B cell (primary cell): ENCODE measurements at regions not wholly inside any gene's neighbourhood (a gene's known extent, or its start where the extent isn't known, plus 50 kb on each side); places are given as distances from the start of the nearest gene placed in this dataset.

Source experiments
- ATAC-seq: fragments of 200-7000 bp; cut with Tn5 transposase; one replicate; pipeline ENCODE4 v1.10.0; 2021; ENCODE audit warnings: low read depth, mild to moderate bottlenecking, moderate number of reproducible peaks, moderate library complexity
- CTCF ChIA-PET: fragments of 350-600 bp; sonication (Branson Sonifier 250); formaldehyde crosslinking; loops from one replicate; lab custom pipeline; 2021; ENCODE audit warnings: antibody characterized with exemption, inconsistent platforms; lab: Charles Lee
- POLR2A ChIA-PET: fragments of 350-600 bp; sonication (Branson Sonifier 250); formaldehyde crosslinking; loops from one replicate; lab custom pipeline; 2021; ENCODE audit warnings: antibody characterized with exemption; lab: Charles Lee
- DNase-seq: peaks from one replicate; pipeline ENCODE4 v3.0.0; 2013
- H2AFZ ChIP-seq: 2 replicates; pipeline ENCODE4 v1.6.1; 2012; ENCODE audit warnings: mild to moderate bottlenecking, low read depth, low read length; ENCODE audit not compliant: insufficient read depth, poor library complexity, severe bottlenecking
- H3K27ac ChIP-seq, 2 donors: 1 replicate in 1 of 2; 2 replicates in 1 of 2; pipeline ENCODE4 v1.5.1; 2012 to 2013; ENCODE audit warnings: low read length in 2 of 2, mild to moderate bottlenecking in 2 of 2, moderate library complexity in 1 of 2
- H3K27me3 ChIP-seq, 4 experiments: fragments of 200-600 bp in 1 of 4; sonication (generic) in 1 of 4; replicated peaks in 1 of 4; 1 replicate in 2 of 4; 2 replicates in 2 of 4; pipeline versions ENCODE4 v1.6.1 to v1.7.0; 2013 to 2016; ENCODE audit warnings: low read length in 3 of 4, mild to moderate bottlenecking in 2 of 4, mixed read lengths in 1 of 4, moderate library complexity in 1 of 4; ENCODE audit not compliant: insufficient read depth in 4 of 4, control insufficient read depth in 3 of 4; ENCODE audit errors: control extremely low read depth in 1 of 4
- H3K36me3 ChIP-seq, 2 experiments: replicated peaks in 1 of 2; 1 replicate in 1 of 2; 2 replicates in 1 of 2; pipeline versions ENCODE4 v1.6.1 to v1.7.1; 2013; ENCODE audit warnings: low read length in 1 of 2; ENCODE audit not compliant: insufficient read depth in 2 of 2, control insufficient read depth in 1 of 2; ENCODE audit errors: control extremely low read depth in 1 of 2, extremely low read depth in 1 of 2
- H3K4me1 ChIP-seq, 2 donors: fragments of 200-600 bp in 1 of 2; sonication (generic) in 1 of 2; 1 replicate in 1 of 2; 2 replicates in 1 of 2; pipeline versions ENCODE4 v1.5.1 to v1.6.1; 2013 to 2017; ENCODE audit warnings: low read length in 2 of 2; ENCODE audit not compliant: control insufficient read depth in 2 of 2, insufficient read depth in 2 of 2
- H3K4me2 ChIP-seq: replicated peaks from 2 replicates; pipeline ENCODE3; 2012; ENCODE audit warnings: mild to moderate bottlenecking, low read depth, low read length; ENCODE audit not compliant: poor library complexity, severe bottlenecking
- H3K4me3 ChIP-seq, 5 experiments: fragments of 200-600 bp in 1 of 5; sonication (generic) in 1 of 5; 1 replicate in 3 of 5; 2 replicates in 2 of 5; pipeline versions ENCODE4 v1.5.1 to v1.7.0; 2011 to 2016; ENCODE audit warnings: low read length in 4 of 5, mild to moderate bottlenecking in 4 of 5, low read depth in 2 of 5, control low read depth in 1 of 5, moderate library complexity in 1 of 5; ENCODE audit not compliant: insufficient read depth in 1 of 5; ENCODE audit errors: control extremely low read depth in 1 of 5, extremely low read depth in 1 of 5
- H3K79me2 ChIP-seq: fragments of 200-600 bp; sonication (generic); one replicate; pipeline ENCODE4 v1.6.0; 2016; ENCODE audit warnings: low read length; ENCODE audit not compliant: control insufficient read depth, insufficient read depth
- H3K9ac ChIP-seq: fragments of 200-600 bp; sonication (generic); 2 replicates; pipeline ENCODE4 v1.6.1; 2017; ENCODE audit warnings: mild to moderate bottlenecking, low read length, moderate library complexity
- H3K9me3 ChIP-seq, 3 donors: one replicate each; pipeline versions ENCODE4 v1.6.1 to v1.7.1; 2013; ENCODE audit warnings: low read length in 2 of 3; ENCODE audit not compliant: control insufficient read depth in 2 of 3, insufficient read depth in 1 of 3; ENCODE audit errors: control extremely low read depth in 1 of 3
- H4K20me1 ChIP-seq: 2 replicates; pipeline ENCODE4 v1.6.0; 2012; ENCODE audit warnings: mild to moderate bottlenecking, low read length; ENCODE audit not compliant: insufficient read depth, control insufficient read depth, poor library complexity, severe bottlenecking
- H3K27ac Mint-ChIP-seq: one replicate; pipeline ENCODE4 v1.8.0; 2021; ENCODE audit warnings: mixed read lengths
- H3K27me3 Mint-ChIP-seq: one replicate; pipeline ENCODE4 v1.8.0; 2021; ENCODE audit warnings: mixed read lengths
- H3K4me1 Mint-ChIP-seq: one replicate; pipeline ENCODE4 v1.8.0; 2021; ENCODE audit warnings: mixed read lengths
- H3K4me3 Mint-ChIP-seq: one replicate; pipeline ENCODE4 v1.8.0; 2021; ENCODE audit warnings: mixed read lengths
- H3K9me3 Mint-ChIP-seq: one replicate; pipeline ENCODE4 v1.8.0; 2022; ENCODE audit warnings: mixed read lengths; ENCODE audit not compliant: insufficient read depth
- CTCF ChIP-seq: fragments of 200-600 bp; IDR thresholded peaks from one replicate; pipeline ENCODE4 v1.8.0; 2022; ENCODE audit warnings: antibody characterized with exemption, mild to moderate bottlenecking
- EZH2 ChIP-seq: IDR thresholded peaks from 2 replicates; pipeline ENCODE4 v1.6.1; 2012; ENCODE audit warnings: borderline replicate concordance, low read depth, mild to moderate bottlenecking, moderate library complexity, low read length; ENCODE audit not compliant: insufficient read depth, poor library complexity, severe bottlenecking
- WGBS: methylation state at CpG from one replicate; pipeline ENCODE4 v1.1.5; 2013; ENCODE audit warnings: missing lambda C conversion rate; ENCODE audit not compliant: insufficient coverage; 5-methylcytosine and 5-hydroxymethylcytosine counted together
- intact Hi-C: fragments of 100-400 bp; cut with micrococcal nuclease; formaldehyde crosslinking; loops from one replicate; pipeline ENCODE4 v1.10.0; 2022

- Histone ChIP-seq H3K9me3 (no peaks in the 10 kb centered on the region), H3K27me3 (no peaks in the 10 kb centered on the region), H3K36me3 (peaks cover 0 to 23% of the 10 kb centered on the region in 2 experiments), H2AFZ (no peak overlapping the region), H3K9ac (no peak overlapping the region), H3K27ac (no peak overlapping the region), H3K4me3 (no peak overlapping the region), H3K4me1 (no peaks in the 10 kb centered on the region), H4K20me1 (peaks cover 25% of the 10 kb centered on the region), H3K79me2 (peaks cover 20% of the 10 kb centered on the region), H3K4me2 (no peak overlapping the region)
- ATAC-seq (no peak), DNase-seq (no peak)
- TF ChIP-seq EZH2 = no peak
- TF ChIP-seq CTCF = no peak
- H3K27ac Mint-ChIP-seq = no peak overlapping the region
- ChIA-PET POLR2A (no interaction called here), CTCF (no interaction called here)
- intact Hi-C loops = no loop called here
- H3K9me3 Mint-ChIP-seq = no peaks in the 10 kb centered on the region
- WGBS = 26% methylated on average over 8 of the region's 8 CpGs
- no peaks in the 10 kb centered on the region for H3K27me3 Mint-ChIP-seq
- no peak overlapping the region for H3K4me3 Mint-ChIP-seq
- H3K4me1 Mint-ChIP-seq = peaks cover 10% of the 10 kb centered on the region
Measured at GRCh38 chr12:124432376-124432775, 135.0 kb downstream of the NCOR2 start.

- ChIA-PET CTCF (no interaction called here), POLR2A (no interaction called here)
- intact Hi-C loops = no loop called here
- peaks cover 20% of the 10 kb centered on the region for H3K79me2 ChIP-seq
- 88% methylated on average over 7 of the region's 8 CpGs for WGBS
- DNase-seq (no peak), ATAC-seq (no peak)
- peak overlapping the region; percentile 21 for H3K27ac Mint-ChIP-seq
- no peak overlapping the region for H3K9ac ChIP-seq
- H3K36me3 ChIP-seq = peaks cover 0 to 23% of the 10 kb centered on the region in 2 experiments
- no peaks in the 10 kb centered on the region for H3K27me3 Mint-ChIP-seq
- no peak overlapping the region for H3K27ac ChIP-seq
- H3K4me2 ChIP-seq = no peak overlapping the region
- TF ChIP-seq CTCF = no peak
- TF ChIP-seq EZH2 = no peak
- H3K27me3 ChIP-seq = no peaks in the 10 kb centered on the region
- H2AFZ ChIP-seq = no peak overlapping the region
- no peaks in the 10 kb centered on the region for H3K9me3 ChIP-seq
- no peak overlapping the region for H3K4me3 Mint-ChIP-seq
- H3K4me1 ChIP-seq = no peaks in the 10 kb centered on the region
- H4K20me1 ChIP-seq = peaks cover 25% of the 10 kb centered on the region
- H3K9me3 Mint-ChIP-seq = no peaks in the 10 kb centered on the region
- peaks cover 10% of the 10 kb centered on the region for H3K4me1 Mint-ChIP-seq
- H3K4me3 ChIP-seq = no peak overlapping the region
Measured at GRCh38 chr12:124431971-124432370, 135.4 kb downstream of the NCOR2 start.
